ENCODE measurements at regions not wholly inside any gene's neighbourhood (a gene's known extent, or its start where the extent isn't known, plus 50 kb on each side); places are given as distances from the start of the nearest gene placed in this dataset.

DNA sequence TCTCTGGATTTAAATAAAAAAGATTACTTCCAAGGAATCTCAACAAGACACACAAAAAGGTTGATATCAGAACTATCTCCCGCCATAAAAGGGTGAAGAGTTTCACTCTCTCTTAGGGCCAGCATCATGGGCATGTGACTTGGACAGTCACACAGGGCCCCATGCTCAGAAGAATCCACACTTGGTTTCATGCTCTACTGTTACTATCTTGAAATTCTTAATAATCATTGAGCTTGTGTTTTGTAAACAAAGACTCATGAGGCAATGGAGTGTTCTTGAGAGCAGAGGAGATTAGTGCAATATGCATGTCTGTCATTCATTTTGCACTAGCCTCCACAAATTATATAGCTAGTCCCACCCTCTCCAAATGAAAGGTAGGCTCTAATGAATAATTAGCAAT lies 58.4 kb downstream of the HMHB1 start:
- H3K27ac ChIP-seq (ENCODE audit: low read length): no peak overlapping the region
- no peaks in the 10 kb centered on the region for H3K27me3 ChIP-seq (ENCODE audit: control insufficient read depth, insufficient read depth)
- ATAC-seq: no peak
- no peaks in the 10 kb centered on the region for H3K9me3 ChIP-seq (ENCODE audit: control insufficient read depth, low read length)
- intact Hi-C loops (cut with DNase I): no loop called here
- H3K4me1 ChIP-seq (ENCODE audit: control insufficient read depth, insufficient read depth, low read length): no peaks in the 10 kb centered on the region
- 62% methylated on average over 1 of the region's 1 CpG for WGBS
- no peak overlapping the region for H3K4me3 ChIP-seq (ENCODE audit: low read length)
- DNase-seq: no peak

DNA sequence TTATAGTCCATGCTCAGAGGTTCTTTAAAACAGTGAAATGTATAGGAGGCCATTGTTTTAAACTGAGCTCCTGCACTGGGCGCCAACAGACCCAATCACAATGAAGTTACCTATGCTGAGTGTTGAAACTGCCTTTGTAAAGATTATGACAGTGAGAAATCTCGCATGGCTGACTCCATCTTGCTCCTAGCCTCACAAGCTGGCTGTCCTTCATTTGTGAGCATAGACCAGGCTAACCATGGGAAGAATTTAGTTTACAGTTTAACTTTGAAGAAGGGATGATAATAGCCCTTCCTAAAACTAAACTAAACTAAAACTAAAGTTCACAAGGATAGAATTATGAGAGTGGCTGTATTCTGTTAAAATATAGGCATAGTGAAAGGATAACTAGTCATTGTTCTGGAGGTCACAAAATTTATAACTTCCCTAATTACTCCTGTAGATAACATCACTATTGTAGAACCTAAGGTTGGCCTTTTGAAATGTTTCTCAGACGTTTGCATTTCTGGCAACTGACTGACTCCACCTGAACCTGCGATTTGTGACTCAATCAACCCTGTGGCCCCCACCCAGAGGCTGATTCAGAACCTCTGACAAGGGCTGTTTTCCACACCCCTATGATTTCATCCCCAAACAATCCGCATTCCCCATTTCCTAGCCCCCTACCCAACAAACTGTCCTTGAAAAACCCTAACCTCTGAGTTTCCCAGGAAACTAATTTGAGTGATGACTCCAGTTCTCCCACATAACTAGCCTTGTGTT lies 59.1 kb downstream of the HMHB1 start:
- Histone ChIP-seq H3K9me3 (ENCODE audit: control insufficient read depth, low read length) (no peaks in the 10 kb centered on the region), H3K27ac (ENCODE audit: low read length) (no peak overlapping the region), H3K4me1 (ENCODE audit: control insufficient read depth, insufficient read depth, low read length) (no peaks in the 10 kb centered on the region), H3K27me3 (ENCODE audit: control insufficient read depth, insufficient read depth) (no peaks in the 10 kb centered on the region), H3K4me3 (ENCODE audit: low read length) (no peak overlapping the region)
- intact Hi-C loops (cut with DNase I): no loop called here
- DNase-seq (no peak), ATAC-seq (no peak)
- WGBS: 80% methylated on average over 5 of the region's 5 CpGs

DNA sequence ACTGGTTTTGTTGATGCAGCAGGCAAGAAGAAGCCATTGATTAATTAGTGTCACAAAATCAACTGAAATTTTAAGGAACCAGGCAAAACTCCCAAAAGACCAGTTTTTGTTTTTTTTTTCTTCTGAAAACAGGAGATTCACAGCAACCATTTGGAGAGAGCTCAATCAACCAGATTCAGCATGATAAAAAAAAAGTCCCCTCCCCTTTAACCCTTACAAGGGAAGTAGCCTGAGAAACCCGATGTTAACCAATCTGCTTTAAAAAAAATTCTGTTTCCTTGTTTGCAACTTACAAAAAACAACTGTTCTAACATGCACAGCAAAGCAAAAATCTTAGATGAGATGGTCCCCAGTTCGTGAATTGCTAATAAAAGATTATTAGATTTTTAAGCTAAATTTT lies 59.7 kb downstream of the HMHB1 start:
- ATAC-seq (no peak), DNase-seq (no peak)
- Histone ChIP-seq H3K4me1 (ENCODE audit: control insufficient read depth, insufficient read depth, low read length) (no peaks in the 10 kb centered on the region), H3K27ac (ENCODE audit: low read length) (no peak overlapping the region), H3K27me3 (ENCODE audit: control insufficient read depth, insufficient read depth) (no peaks in the 10 kb centered on the region), H3K9me3 (ENCODE audit: control insufficient read depth, low read length) (no peaks in the 10 kb centered on the region), H3K4me3 (ENCODE audit: low read length) (no peak overlapping the region)
- intact Hi-C loops (cut with DNase I): no loop called here
- 59% methylated on average over 2 of the region's 2 CpGs for WGBS

DNA sequence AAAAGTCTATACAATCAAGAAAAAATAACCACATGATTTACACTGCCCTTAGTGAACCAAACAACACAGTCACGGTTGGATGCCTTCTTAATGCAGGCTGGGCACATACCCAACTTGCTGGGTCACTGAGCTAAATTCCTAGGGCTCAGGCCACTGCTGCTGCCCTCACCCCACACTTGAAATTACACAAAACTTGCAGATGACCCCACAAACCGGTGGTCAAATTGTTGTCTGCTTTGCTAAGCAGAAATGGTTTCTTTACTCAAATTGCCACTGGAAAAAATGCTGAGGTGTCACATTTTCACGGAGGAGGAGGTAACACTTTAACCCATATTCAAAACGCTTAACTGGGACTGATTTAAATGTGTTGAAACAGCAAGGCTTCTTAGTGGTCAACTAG lies 62.4 kb downstream of the HMHB1 start:
- ATAC-seq: no peak
- Histone ChIP-seq H3K4me1 (ENCODE audit: control insufficient read depth, insufficient read depth, low read length) (no peaks in the 10 kb centered on the region), H3K9me3 (ENCODE audit: control insufficient read depth, low read length) (no peaks in the 10 kb centered on the region), H3K27me3 (ENCODE audit: control insufficient read depth, insufficient read depth) (no peaks in the 10 kb centered on the region), H3K27ac (ENCODE audit: low read length) (no peak overlapping the region), H3K4me3 (ENCODE audit: low read length) (no peak overlapping the region)
- WGBS: 43% methylated on average over 4 of the region's 4 CpGs
- intact Hi-C loops (cut with DNase I): no loop called here
- DNase-seq: no peak

DNA sequence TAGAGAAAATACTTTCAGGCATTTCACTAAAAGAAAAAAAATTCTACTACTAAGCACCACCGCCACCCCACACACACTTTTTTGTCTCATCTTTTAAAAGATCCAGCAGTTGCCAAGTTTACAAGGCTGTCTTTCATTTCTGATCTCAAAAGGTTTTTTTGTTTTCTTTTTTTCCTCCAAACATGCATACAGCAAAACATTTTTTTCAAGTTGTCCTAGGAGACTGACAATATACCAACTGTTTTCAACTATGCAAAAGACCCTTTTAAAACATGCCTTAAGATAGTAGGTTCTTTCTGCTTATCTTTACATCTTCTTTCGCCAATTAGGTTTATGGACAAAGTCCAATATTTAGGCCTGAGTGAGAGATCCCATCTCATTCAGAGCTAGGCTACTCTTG lies 65.2 kb downstream of the HMHB1 start:
- WGBS: 88% methylated on average over 2 of the region's 2 CpGs
- H3K4me1 ChIP-seq (ENCODE audit: control insufficient read depth, insufficient read depth, low read length): no peaks in the 10 kb centered on the region
- no peak overlapping the region for H3K4me3 ChIP-seq (ENCODE audit: low read length)
- intact Hi-C loops (cut with DNase I): no loop called here
- H3K9me3 ChIP-seq (ENCODE audit: control insufficient read depth, low read length): no peaks in the 10 kb centered on the region
- H3K27ac ChIP-seq (ENCODE audit: low read length): no peak overlapping the region
- no peaks in the 10 kb centered on the region for H3K27me3 ChIP-seq (ENCODE audit: control insufficient read depth, insufficient read depth)
- DNase-seq (no peak), ATAC-seq (no peak)

- Histone ChIP-seq H3K4me1 (ENCODE audit: control insufficient read depth, insufficient read depth, low read length) (no peaks in the 10 kb centered on the region), H3K27me3 (ENCODE audit: control insufficient read depth, insufficient read depth) (no peaks in the 10 kb centered on the region), H3K9me3 (ENCODE audit: control insufficient read depth, low read length) (no peaks in the 10 kb centered on the region), H3K4me3 (ENCODE audit: low read length) (no peak overlapping the region), H3K27ac (ENCODE audit: low read length) (no peak overlapping the region)
- DNase-seq (no peak), ATAC-seq (no peak)
- intact Hi-C loops (cut with DNase I): no loop called here
- WGBS: 94% methylated on average over 5 of the region's 5 CpGs
Measured at GRCh38 chr5:143878430-143878829, 66.5 kb downstream of the HMHB1 start.

DNA sequence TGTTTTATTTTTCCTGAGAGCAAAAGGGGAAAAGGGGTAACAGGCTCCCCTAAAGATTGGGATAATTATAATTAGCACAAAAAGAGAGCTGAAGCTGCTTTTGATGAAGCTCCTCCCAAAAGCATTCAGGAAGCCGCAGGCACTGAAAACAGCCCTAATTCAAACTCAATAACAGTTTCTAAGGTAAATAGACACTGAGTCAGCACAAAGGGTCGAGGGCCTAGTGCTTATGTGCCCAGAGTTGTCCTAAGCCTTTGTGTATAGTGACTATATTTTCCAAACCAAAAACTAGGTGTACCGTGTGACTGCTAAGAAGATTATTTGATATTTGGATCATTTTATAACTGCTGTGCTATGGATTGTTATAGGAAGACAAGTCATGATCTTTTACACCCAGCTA lies 67.7 kb downstream of the HMHB1 start:
- no peak for ATAC-seq
- no peak overlapping the region for H3K27ac ChIP-seq (ENCODE audit: low read length)
- DNase-seq: no peak
- 86% methylated on average over 3 of the region's 3 CpGs for WGBS
- H3K4me3 ChIP-seq (ENCODE audit: low read length): no peak overlapping the region
- H3K4me1 ChIP-seq (ENCODE audit: control insufficient read depth, insufficient read depth, low read length): no peaks in the 10 kb centered on the region
- no peaks in the 10 kb centered on the region for H3K27me3 ChIP-seq (ENCODE audit: control insufficient read depth, insufficient read depth)
- H3K9me3 ChIP-seq (ENCODE audit: control insufficient read depth, low read length): no peaks in the 10 kb centered on the region
- intact Hi-C loops (cut with DNase I): no loop called here

GRCh38 chr5:143880178-143880577 lies 68.2 kb downstream of the HMHB1 start:
- no peak overlapping the region for H3K4me3 ChIP-seq (ENCODE audit: low read length)
- no peaks in the 10 kb centered on the region for H3K27me3 ChIP-seq (ENCODE audit: control insufficient read depth, insufficient read depth)
- H3K9me3 ChIP-seq (ENCODE audit: control insufficient read depth, low read length): no peaks in the 10 kb centered on the region
- no peak for ATAC-seq
- no peak for DNase-seq
- no peaks in the 10 kb centered on the region for H3K4me1 ChIP-seq (ENCODE audit: control insufficient read depth, insufficient read depth, low read length)
- H3K27ac ChIP-seq (ENCODE audit: low read length): no peak overlapping the region
- intact Hi-C loops (cut with DNase I): no loop called here
- 80% methylated on average over 6 of the region's 6 CpGs for WGBS

DNA sequence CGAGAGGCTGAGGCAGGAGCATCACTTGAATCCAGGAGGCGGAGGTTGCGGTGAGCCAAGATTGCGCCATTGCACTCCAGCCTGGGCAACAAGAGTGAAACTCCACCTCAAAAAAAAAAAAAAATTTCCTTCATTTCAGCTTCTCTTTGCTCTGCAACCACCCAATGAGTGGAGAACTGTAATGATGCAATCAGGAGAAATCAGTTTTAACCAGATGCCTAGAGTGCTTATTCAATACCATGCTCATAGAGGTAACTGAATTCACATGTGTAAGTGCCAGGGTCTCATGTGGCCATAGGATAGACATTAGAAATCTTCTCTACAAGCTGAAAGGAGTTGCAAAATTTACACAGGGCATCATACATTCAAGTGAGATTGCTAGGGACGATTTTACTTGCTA lies 70.6 kb downstream of the HMHB1 start:
- no peaks in the 10 kb centered on the region for H3K9me3 ChIP-seq (ENCODE audit: control insufficient read depth, low read length)
- H3K4me1 ChIP-seq (ENCODE audit: control insufficient read depth, insufficient read depth, low read length): peaks cover 3% of the 10 kb centered on the region
- no peaks in the 10 kb centered on the region for H3K27me3 ChIP-seq (ENCODE audit: control insufficient read depth, insufficient read depth)
- DNase-seq (no peak), ATAC-seq (no peak)
- intact Hi-C loops (cut with DNase I): no loop called here
- no peak overlapping the region for H3K4me3 ChIP-seq (ENCODE audit: low read length)
- H3K27ac ChIP-seq (ENCODE audit: low read length): no peak overlapping the region
- WGBS: 94% methylated on average over 5 of the region's 5 CpGs

- peaks cover 5% of the 10 kb centered on the region for H3K4me1 ChIP-seq (ENCODE audit: control insufficient read depth, insufficient read depth, low read length)
- H3K27me3 ChIP-seq (ENCODE audit: control insufficient read depth, insufficient read depth): no peaks in the 10 kb centered on the region
- H3K27ac ChIP-seq (ENCODE audit: low read length): no peak overlapping the region
- ATAC-seq: no peak
- DNase-seq: no peak
- intact Hi-C loops (cut with DNase I): no loop called here
- no peaks in the 10 kb centered on the region for H3K9me3 ChIP-seq (ENCODE audit: control insufficient read depth, low read length)
- no peak overlapping the region for H3K4me3 ChIP-seq (ENCODE audit: low read length)
- whole genome bisulfite sequencing: 62% methylated on average over 3 of the region's 3 CpGs
Measured at GRCh38 chr5:143886096-143886495, 74.1 kb downstream of the HMHB1 start.

GRCh38 chr5:143886651-143887638 lies 75.0 kb downstream of the HMHB1 start:
- DNase-seq (peak; percentile 43 to 79 (median 60)), ATAC-seq (peak; percentile 51 to 56)
- H3K27ac ChIP-seq (ENCODE audit: low read length): no peak overlapping the region
- intact Hi-C loops (cut with DNase I): no loop called here
- H3K27me3 ChIP-seq (ENCODE audit: control insufficient read depth, insufficient read depth): no peaks in the 10 kb centered on the region
- H3K4me3 ChIP-seq (ENCODE audit: low read length): no peak overlapping the region
- H3K4me1 ChIP-seq (ENCODE audit: control insufficient read depth, insufficient read depth, low read length): peaks cover 5% of the 10 kb centered on the region
- WGBS: 41% methylated on average over 6 of the region's 6 CpGs
- no peaks in the 10 kb centered on the region for H3K9me3 ChIP-seq (ENCODE audit: control insufficient read depth, low read length)

Measured in right cardiac atrium (tissue), 5 donors.